Keratinocyte (primary cell): ENCODE measurements at regions not wholly inside any gene's neighbourhood (a gene's known extent, or its start where the extent isn't known, plus 50 kb on each side); places are given as distances from the start of the nearest gene placed in this dataset.

Source experiments
- DNase-seq: peaks from one replicate; pipeline ENCODE4 v3.0.0-alpha.2; 2011; ENCODE audit warnings: low read depth, missing footprints, low spot score
- FAIRE-seq: peaks from 2 replicates; lab custom pipeline; 2011; peaks lifted over from hg19 to GRCh38; lab: Jason Lieb, UNC
- H2AFZ ChIP-seq: 2 replicates; pipeline ENCODE4 v1.6.0; 2012; ENCODE audit warnings: low read length, control low read depth, inconsistent platforms; ENCODE audit not compliant: control insufficient read depth
- H3K27ac ChIP-seq: 2 replicates; pipeline ENCODE4 v1.5.1; 2011; ENCODE audit warnings: low read length; ENCODE audit not compliant: control insufficient read depth, insufficient read depth
- H3K27me3 ChIP-seq: 3 replicates; pipeline ENCODE4 v1.6.0; 2011; ENCODE audit warnings: low read length; ENCODE audit not compliant: control insufficient read depth, insufficient read depth; ENCODE audit errors: extremely low read depth
- H3K36me3 ChIP-seq, 2 experiments: 2 replicates in 1 of 2; 3 replicates in 1 of 2; pipeline ENCODE4 v1.5.1; 2011; ENCODE audit warnings: low read length in 2 of 2, mild to moderate bottlenecking in 1 of 2; ENCODE audit not compliant: control insufficient read depth in 2 of 2, insufficient read depth in 2 of 2; ENCODE audit errors: extremely low read depth in 1 of 2
- H3K4me1 ChIP-seq: 3 replicates; pipeline ENCODE4 v1.5.1; 2011; ENCODE audit warnings: low read length; ENCODE audit not compliant: control insufficient read depth, insufficient read depth; ENCODE audit errors: extremely low read depth
- H3K4me2 ChIP-seq: 3 replicates; pipeline ENCODE4 v1.6.0; 2011; ENCODE audit warnings: low read depth, low read length; ENCODE audit not compliant: control insufficient read depth, insufficient read depth; ENCODE audit errors: extremely low read depth
- H3K4me3 ChIP-seq, 3 experiments: fragments of 200-600 bp in 1 of 3; sonication (generic) in 1 of 3; 2 replicates in 2 of 3; 3 replicates in 1 of 3; pipeline ENCODE4 v1.5.1; 2011 to 2016; ENCODE audit warnings: low read length in 3 of 3, mild to moderate bottlenecking in 3 of 3, control low read depth in 2 of 3, inconsistent platforms in 1 of 3, low read depth in 1 of 3, mixed read lengths in 1 of 3, mixed run types in 1 of 3, moderate library complexity in 1 of 3; ENCODE audit not compliant: control insufficient read depth in 2 of 3, insufficient read depth in 2 of 3; ENCODE audit errors: extremely low read depth in 1 of 3
- H3K79me2 ChIP-seq: 2 replicates; pipeline ENCODE4 v1.6.0; 2012; ENCODE audit warnings: low read length; ENCODE audit not compliant: control insufficient read depth, insufficient read depth
- H3K9ac ChIP-seq: 3 replicates; pipeline ENCODE4 v1.6.0; 2011; ENCODE audit warnings: low read length; ENCODE audit not compliant: control insufficient read depth, insufficient read depth; ENCODE audit errors: extremely low read depth
- H3K9me1 ChIP-seq: 3 replicates; pipeline ENCODE4 v1.6.0; 2011; ENCODE audit warnings: low read length; ENCODE audit not compliant: control insufficient read depth, insufficient read depth; ENCODE audit errors: extremely low read depth
- H3K9me3 ChIP-seq: 2 replicates; pipeline ENCODE4 v1.5.1; 2012; ENCODE audit warnings: low read depth, low read length; ENCODE audit not compliant: control insufficient read depth
- H4K20me1 ChIP-seq: 3 replicates; pipeline ENCODE4 v1.6.0; 2011; ENCODE audit warnings: low read length; ENCODE audit not compliant: control insufficient read depth, insufficient read depth; ENCODE audit errors: extremely low read depth
- CTCF ChIP-seq, 3 experiments: IDR thresholded peaks in 1 of 3; conservative IDR thresholded peaks in 1 of 3; optimal IDR thresholded peaks in 1 of 3; 2 replicates in 2 of 3; 3 replicates in 1 of 3; pipeline versions ENCODE3 to v1.5.1; 2011; ENCODE audit warnings: low read length in 3 of 3, mild to moderate bottlenecking in 3 of 3, moderate library complexity in 2 of 3, control low read depth in 1 of 3, inconsistent platforms in 1 of 3; ENCODE audit not compliant: insufficient read depth in 2 of 3; ENCODE audit errors: extremely low read depth in 1 of 3
- EZH2 ChIP-seq: IDR thresholded peaks from one replicate; pipeline ENCODE4 v1.6.1; 2012; ENCODE audit warnings: inconsistent platforms, mild to moderate bottlenecking, low read length, moderate library complexity
- dilution Hi-C: fragments of 300-500 bp; cut with MboI; formaldehyde crosslinking; loops from one replicate; pipeline ENCODE4 v1.7.0; 2020; ENCODE audit warnings: low sequenced_read_pairs; ENCODE audit not compliant: extremely low pct_ligation_motif_present

- no peaks in the 10 kb centered on the region for H3K27me3 ChIP-seq
- H3K4me3 ChIP-seq: no peak overlapping the region
- no peaks in the 10 kb centered on the region for H3K4me1 ChIP-seq
- H3K79me2 ChIP-seq: no peaks in the 10 kb centered on the region
- H3K9me1 ChIP-seq: no peaks in the 10 kb centered on the region
- H3K36me3 ChIP-seq: no peaks in the 10 kb centered on the region
- no peak overlapping the region for H2AFZ ChIP-seq
- no peak overlapping the region for H3K9ac ChIP-seq
- DNase-seq (no peak), FAIRE-seq (no peak)
- H3K27ac ChIP-seq: no peak overlapping the region
- TF ChIP-seq CTCF (optimal IDR thresholded peaks at IDR 0.05 in 1 of 3, IDR thresholded peaks at IDR 0.05 in 1 of 3, conservative IDR thresholded peaks at IDR 0.05 in 1 of 3; ENCODE audit: extremely low read depth in 1 of 3, insufficient read depth in 2 of 3, low read length in 3 of 3) (no peak), EZH2 (no peak)
- H4K20me1 ChIP-seq: no peaks in the 10 kb centered on the region
- no peak overlapping the region for H3K4me2 ChIP-seq
- dilution Hi-C loops: no loop called here
- H3K9me3 ChIP-seq: peaks cover 5% of the 10 kb centered on the region
Measured at GRCh38 chr14:101188571-101188915, 285.0 kb upstream of the RTL1 start.

GRCh38 chr14:101189266-101189665 is 285.7 kb upstream of the RTL1 start:
- peaks cover 6% of the 10 kb centered on the region for H3K9me3 ChIP-seq
- H3K36me3 ChIP-seq: no peaks in the 10 kb centered on the region
- H3K4me3 ChIP-seq: no peak overlapping the region
- dilution Hi-C loops: no loop called here
- no peaks in the 10 kb centered on the region for H3K79me2 ChIP-seq
- no peaks in the 10 kb centered on the region for H4K20me1 ChIP-seq
- H3K9me1 ChIP-seq: no peaks in the 10 kb centered on the region
- no peaks in the 10 kb centered on the region for H3K4me1 ChIP-seq
- TF ChIP-seq EZH2 (no peak), CTCF (optimal IDR thresholded peaks at IDR 0.05 in 1 of 3, IDR thresholded peaks at IDR 0.05 in 1 of 3, conservative IDR thresholded peaks at IDR 0.05 in 1 of 3; ENCODE audit: extremely low read depth in 1 of 3, insufficient read depth in 2 of 3, low read length in 3 of 3) (no peak)
- H2AFZ ChIP-seq: no peak overlapping the region
- H3K9ac ChIP-seq: no peak overlapping the region
- DNase-seq: no peak
- no peak overlapping the region for H3K4me2 ChIP-seq
- no peak for FAIRE-seq
- H3K27ac ChIP-seq: no peak overlapping the region
- no peaks in the 10 kb centered on the region for H3K27me3 ChIP-seq
